ENCODE measurements at regions not wholly inside any gene's neighbourhood (a gene's known extent, or its start where the extent isn't known, plus 50 kb on each side); places are given as distances from the start of the nearest gene placed in this dataset.
A peak's percentile ranks its signal among the peaks of the same experiment; 100 is the strongest.
"Not testable (repeated sequence)": the region's sequence is repeated elsewhere in the genome, so short reads cannot be mapped to it uniquely, and the experiment has no call there.

DNA sequence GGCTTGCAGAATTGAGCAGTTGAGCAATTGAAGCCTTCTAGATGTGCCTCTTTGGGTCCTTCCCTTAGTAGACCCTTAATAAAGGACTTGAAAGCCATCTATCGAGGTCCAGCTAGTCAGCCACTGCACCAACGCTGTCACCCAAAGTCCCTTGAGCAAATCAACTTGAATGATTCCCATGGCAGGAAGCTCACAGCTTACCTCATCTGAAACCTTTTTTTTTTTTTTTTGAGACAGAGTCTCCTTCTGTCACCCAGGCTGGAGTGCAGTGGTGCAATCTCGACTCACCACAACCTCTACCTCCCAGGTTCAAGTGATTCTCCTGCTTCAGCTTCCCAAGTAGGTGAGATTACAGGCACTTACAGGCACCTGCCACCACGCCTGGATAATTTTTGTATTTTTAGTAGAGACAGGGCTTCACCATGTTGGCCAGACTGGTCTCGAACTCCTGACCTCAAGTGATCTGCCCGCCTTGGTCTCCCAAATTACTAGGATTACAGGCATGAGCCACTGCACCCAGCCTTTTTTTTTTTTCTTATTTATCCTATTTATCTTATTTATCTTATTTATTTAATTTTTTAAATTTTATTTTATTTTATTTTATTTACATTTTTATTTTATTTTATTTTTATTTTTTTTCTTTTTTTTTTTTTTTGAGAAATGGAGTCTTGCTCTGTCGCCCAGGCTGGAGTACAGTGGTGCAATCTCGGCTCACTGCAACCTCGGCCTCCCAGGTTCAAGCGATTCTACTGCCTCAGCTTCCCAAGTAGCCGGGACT is 143.8 kb downstream of the NUFIP1 start:
- intact Hi-C loops (cut with DNase I, micrococcal nuclease); H3K4me3 Mint-ChIP-seq; CTCF ChIA-PET; DNase-seq; H3K27ac Mint-ChIP-seq; ATAC-seq; POLR2A ChIA-PET; H3K4me1 Mint-ChIP-seq; H3K36me3 Mint-ChIP-seq (ENCODE audit: low read depth); H3K27me3 Mint-ChIP-seq; H3K9me3 Mint-ChIP-seq (ENCODE audit: low read depth): not testable (repeated sequence)

- H3K4me1 Mint-ChIP-seq = no peaks in the 10 kb centered on the region
- H3K36me3 Mint-ChIP-seq (ENCODE audit: low read depth) = no peaks in the 10 kb centered on the region
- H3K9me3 Mint-ChIP-seq (ENCODE audit: low read depth) = no peaks in the 10 kb centered on the region
- DNase-seq (no peak), ATAC-seq (no peak)
- H3K27ac Mint-ChIP-seq = no peak overlapping the region
- peaks cover 13% of the 10 kb centered on the region for H3K27me3 Mint-ChIP-seq
- no peak overlapping the region for H3K4me3 Mint-ChIP-seq
- ChIA-PET POLR2A (no interaction called here), CTCF (no interaction called here)
- intact Hi-C loops (cut with DNase I, micrococcal nuclease) = no loop called here
Measured at GRCh38 chr13:44844786-44845185, 144.5 kb downstream of the NUFIP1 start.

- CTCF ChIA-PET = interaction anchor here (1.1 kb wide), 1 partner anchor 127 kb away, joined by 4 read pairs; no protein-coding TSS in a partner anchor
- ATAC-seq (peak; percentile 58), DNase-seq (no peak)
- no peak overlapping the region for H3K27ac Mint-ChIP-seq
- intact Hi-C loops (cut with DNase I, micrococcal nuclease) = no loop called here
- H3K36me3 Mint-ChIP-seq (ENCODE audit: low read depth) = no peaks in the 10 kb centered on the region
- H3K4me1 Mint-ChIP-seq = no peaks in the 10 kb centered on the region
- no peaks in the 10 kb centered on the region for H3K9me3 Mint-ChIP-seq (ENCODE audit: low read depth)
- H3K27me3 Mint-ChIP-seq = peaks cover 13% of the 10 kb centered on the region
- no peak overlapping the region for H3K4me3 Mint-ChIP-seq
- POLR2A ChIA-PET = no interaction called here
Measured at GRCh38 chr13:44843403-44843802, 145.9 kb downstream of the NUFIP1 start.

DNA sequence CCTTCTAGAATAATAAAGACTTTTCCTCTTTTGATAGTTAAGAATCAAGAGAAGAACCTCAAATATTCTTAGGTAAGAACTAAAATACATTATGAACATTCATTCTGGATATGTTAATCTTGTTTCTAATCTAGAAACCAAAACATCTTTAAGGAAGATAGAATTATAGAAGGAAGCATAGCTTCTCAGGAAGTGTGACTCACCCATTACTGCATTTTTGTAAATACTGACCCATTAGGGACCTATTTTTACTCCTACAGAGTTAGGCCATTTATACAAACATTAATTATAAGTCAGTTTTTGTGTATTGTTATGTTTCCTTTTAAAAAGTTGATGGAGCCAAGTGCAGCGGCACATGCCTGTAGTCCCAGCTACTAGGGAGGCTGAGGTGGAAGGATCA is 147.1 kb downstream of the NUFIP1 start:
- Mint-ChIP-seq H3K9me3 (ENCODE audit: low read depth) (no peaks in the 10 kb centered on the region), H3K4me3 (no peak overlapping the region), H3K27me3 (peaks cover 10% of the 10 kb centered on the region), H3K4me1 (no peaks in the 10 kb centered on the region), H3K36me3 (ENCODE audit: low read depth) (no peaks in the 10 kb centered on the region), H3K27ac (no peak overlapping the region)
- DNase-seq = no peak
- POLR2A ChIA-PET = no interaction called here
- no peak for ATAC-seq
- intact Hi-C loops (cut with DNase I, micrococcal nuclease) = no loop called here
- CTCF ChIA-PET = no interaction called here

DNA sequence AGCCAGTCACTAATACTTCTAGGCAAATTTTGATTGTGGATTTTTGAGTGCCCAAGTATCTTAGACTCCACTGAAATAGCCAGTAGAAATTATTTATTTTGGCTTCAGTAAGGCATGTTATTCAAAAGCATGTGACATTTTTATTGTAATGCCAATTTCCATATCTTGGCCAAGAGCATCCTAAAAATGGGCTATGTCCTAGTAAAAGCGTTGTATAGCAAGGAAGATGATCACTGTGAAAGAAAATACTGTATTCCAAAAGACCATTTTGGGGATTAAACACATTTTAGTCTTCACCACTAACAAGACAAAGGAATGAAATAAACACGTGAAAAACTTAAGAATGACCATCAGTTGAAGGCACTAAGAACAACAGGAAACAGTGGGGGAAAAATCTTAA is 149.1 kb downstream of the NUFIP1 start:
- no peaks in the 10 kb centered on the region for H3K36me3 Mint-ChIP-seq (ENCODE audit: low read depth)
- no peak overlapping the region for H3K27ac Mint-ChIP-seq
- no peak overlapping the region for H3K4me3 Mint-ChIP-seq
- POLR2A ChIA-PET = no interaction called here
- DNase-seq = no peak
- no peak for ATAC-seq
- CTCF ChIA-PET = no interaction called here
- peaks cover 6% of the 10 kb centered on the region for H3K27me3 Mint-ChIP-seq
- intact Hi-C loops (cut with DNase I, micrococcal nuclease) = no loop called here
- no peaks in the 10 kb centered on the region for H3K9me3 Mint-ChIP-seq (ENCODE audit: low read depth)
- no peaks in the 10 kb centered on the region for H3K4me1 Mint-ChIP-seq

- ATAC-seq (no peak), DNase-seq (no peak)
- intact Hi-C loops (cut with DNase I, micrococcal nuclease) = no loop called here
- ChIA-PET POLR2A (no interaction called here), CTCF (interaction anchor here (0.6 to 1.4 kb wide), 4 partner anchors 39 to 517 kb away, joined by 3 read pairs; no protein-coding TSS in a partner anchor)
- no peak overlapping the region for H3K27ac Mint-ChIP-seq
- H3K4me3 Mint-ChIP-seq = no peak overlapping the region
- H3K36me3 Mint-ChIP-seq (ENCODE audit: low read depth) = no peaks in the 10 kb centered on the region
- H3K9me3 Mint-ChIP-seq (ENCODE audit: low read depth) = no peaks in the 10 kb centered on the region
- no peaks in the 10 kb centered on the region for H3K4me1 Mint-ChIP-seq
- H3K27me3 Mint-ChIP-seq = peaks cover 6% of the 10 kb centered on the region
Measured at GRCh38 chr13:44837250-44837649, 152.0 kb downstream of the NUFIP1 start.

GRCh38 chr13:44834404-44834803 is 154.9 kb downstream of the NUFIP1 start:
- ATAC-seq = no peak
- no peak for DNase-seq

GRCh38 chr13:44833626-44834025 is 155.6 kb downstream of the NUFIP1 start:
- Mint-ChIP-seq H3K4me3 (no peak overlapping the region), H3K27me3 (no peaks in the 10 kb centered on the region), H3K4me1 (no peaks in the 10 kb centered on the region), H3K36me3 (ENCODE audit: low read depth) (no peaks in the 10 kb centered on the region), H3K9me3 (ENCODE audit: low read depth) (no peaks in the 10 kb centered on the region), H3K27ac (no peak overlapping the region)
- intact Hi-C loops (cut with DNase I, micrococcal nuclease) = no loop called here
- POLR2A ChIA-PET = interaction anchor here (0.5 kb wide), 1 partner anchor 13 kb away, joined by 3 read pairs; no protein-coding TSS in a partner anchor
- DNase-seq (no peak), ATAC-seq (no peak)
- CTCF ChIA-PET = no interaction called here

More at GRCh38 chr13:44834404-44834803, 154.9 kb downstream of the NUFIP1 start:
- Mint-ChIP-seq H3K4me3 (no peak overlapping the region), H3K9me3 (ENCODE audit: low read depth) (no peaks in the 10 kb centered on the region), H3K4me1 (no peaks in the 10 kb centered on the region), H3K27ac (no peak overlapping the region), H3K36me3 (ENCODE audit: low read depth) (no peaks in the 10 kb centered on the region), H3K27me3 (no peaks in the 10 kb centered on the region)
- intact Hi-C loops (cut with DNase I, micrococcal nuclease) = no loop called here
- CTCF ChIA-PET = no interaction called here
- POLR2A ChIA-PET = no interaction called here

- H3K9me3 Mint-ChIP-seq (ENCODE audit: low read depth) = no peaks in the 10 kb centered on the region
- no peaks in the 10 kb centered on the region for H3K27me3 Mint-ChIP-seq
- H3K4me1 Mint-ChIP-seq = no peaks in the 10 kb centered on the region
- ChIA-PET CTCF (interaction anchor here (1.1 kb wide), 2 partner anchors 13 to 112 kb away, joined by 3 to 5 read pairs; no protein-coding TSS in a partner anchor), POLR2A (interaction anchor here (0.6 kb wide), 1 partner anchor 824 kb away, joined by 3 read pairs; no protein-coding TSS in a partner anchor)
- H3K27ac Mint-ChIP-seq = no peak overlapping the region
- no peak for ATAC-seq
- no peak for DNase-seq
- intact Hi-C loops (cut with DNase I, micrococcal nuclease) = no loop called here
- no peaks in the 10 kb centered on the region for H3K36me3 Mint-ChIP-seq (ENCODE audit: low read depth)
- no peak overlapping the region for H3K4me3 Mint-ChIP-seq
Measured at GRCh38 chr13:44833139-44833538, 156.1 kb downstream of the NUFIP1 start.

GRCh38 chr13:44826591-44827350 is 162.5 kb downstream of the NUFIP1 start:
- Mint-ChIP-seq H3K27me3 (peaks cover 4% of the 10 kb centered on the region), H3K4me3 (no peak overlapping the region), H3K36me3 (ENCODE audit: low read depth) (no peaks in the 10 kb centered on the region), H3K27ac (no peak overlapping the region), H3K4me1 (no peaks in the 10 kb centered on the region), H3K9me3 (ENCODE audit: low read depth) (no peaks in the 10 kb centered on the region)
- intact Hi-C loops (cut with DNase I, micrococcal nuclease) = no loop called here
- POLR2A ChIA-PET = no interaction called here
- no peak for DNase-seq
- CTCF ChIA-PET = no interaction called here
- no peak for ATAC-seq

DNA sequence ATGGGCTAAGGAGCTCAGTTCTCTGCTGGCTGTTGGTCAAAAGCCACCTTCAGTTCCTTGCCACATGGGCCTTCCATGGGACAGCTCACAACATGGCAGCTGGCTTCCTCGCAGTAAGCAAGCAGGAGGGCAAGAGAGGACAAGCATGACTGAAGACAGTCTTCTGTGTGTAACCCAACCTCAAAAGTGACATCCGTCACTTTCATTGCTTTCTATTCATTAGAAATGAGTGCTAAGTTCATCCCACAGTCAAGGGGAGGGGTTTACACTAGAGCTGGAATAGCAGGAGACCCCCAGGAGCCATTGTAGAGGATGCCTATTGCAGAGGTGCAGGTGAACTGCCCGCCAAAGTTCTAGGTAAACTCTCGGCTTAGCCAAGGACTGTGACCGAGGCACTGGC is 163.3 kb downstream of the NUFIP1 start:
- Mint-ChIP-seq H3K4me3 (no peak overlapping the region), H3K9me3 (ENCODE audit: low read depth) (no peaks in the 10 kb centered on the region), H3K4me1 (no peaks in the 10 kb centered on the region), H3K27ac (no peak overlapping the region), H3K36me3 (ENCODE audit: low read depth) (no peaks in the 10 kb centered on the region), H3K27me3 (peaks cover 4% of the 10 kb centered on the region)
- ATAC-seq (no peak), DNase-seq (no peak)
- ChIA-PET POLR2A (no interaction called here), CTCF (interaction anchor here (0.8 kb wide), 1 partner anchor 134 kb away, joined by 3 read pairs; no protein-coding TSS in a partner anchor)
- intact Hi-C loops (cut with DNase I, micrococcal nuclease) = no loop called here

DNA sequence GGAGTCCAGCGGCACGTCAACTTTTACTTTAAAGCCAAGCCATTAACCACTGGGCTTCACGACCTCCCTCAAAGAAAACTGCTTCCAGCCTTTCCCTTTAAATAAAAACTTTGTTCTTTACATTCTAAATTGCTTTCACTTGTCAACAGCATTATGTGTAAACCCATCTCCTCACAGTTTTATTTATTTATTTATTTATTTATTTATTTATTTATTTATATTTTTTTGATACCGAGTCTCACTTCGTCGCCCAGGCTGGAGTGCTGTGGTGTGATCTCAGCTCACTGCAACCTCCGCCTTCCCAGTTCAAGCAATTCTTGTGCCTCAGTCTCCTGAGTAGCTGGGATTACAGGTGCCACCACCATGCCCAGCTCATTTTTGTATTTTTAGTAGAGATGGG is 165.7 kb downstream of the NUFIP1 start:
- peaks cover 13% of the 10 kb centered on the region for H3K4me1 Mint-ChIP-seq
- H3K9me3 Mint-ChIP-seq (ENCODE audit: low read depth); DNase-seq; H3K27ac Mint-ChIP-seq; H3K36me3 Mint-ChIP-seq (ENCODE audit: low read depth); H3K27me3 Mint-ChIP-seq; POLR2A ChIA-PET; ATAC-seq; H3K4me3 Mint-ChIP-seq; intact Hi-C loops (cut with DNase I, micrococcal nuclease); CTCF ChIA-PET: not testable (repeated sequence)

Data from activated CD4-positive, alpha-beta T cell treated with anti-CD3 and anti-CD28 coated beads for 36 hours (primary cell).